ENCODE measurements at regions not wholly inside any gene's neighbourhood (a gene's known extent, or its start where the extent isn't known, plus 50 kb on each side); places are given as distances from the start of the nearest gene placed in this dataset.

- Histone ChIP-seq H2BK5ac (ENCODE audit: insufficient read length, low read length) (no peak overlapping the region), H3T11ph (ENCODE audit: low read length) (no peak overlapping the region), H3K4me1 (ENCODE audit: insufficient read depth, low read length) (no peaks in the 10 kb centered on the region), H3K14ac (ENCODE audit: insufficient read depth, low read length) (no peak overlapping the region), H3K4ac (ENCODE audit: low read depth, low read length) (no peak overlapping the region), H2BK12ac (ENCODE audit: insufficient read length, low read depth, low read length) (no peak overlapping the region), H3K79me2 (ENCODE audit: insufficient read depth, low read length) (no peaks in the 10 kb centered on the region), H4K20me1 (ENCODE audit: control insufficient read depth, insufficient read depth, insufficient read length) (no peaks in the 10 kb centered on the region), H3K4me2 (ENCODE audit: insufficient read depth, insufficient read length, low read length) (no peak overlapping the region), H4K91ac (ENCODE audit: insufficient read length, low read depth, low read length) (no peak overlapping the region), H2BK15ac (ENCODE audit: low read depth, low read length) (no peak overlapping the region), H2BK120ac (ENCODE audit: low read depth, low read length, poor library complexity, severe bottlenecking) (no peak overlapping the region), H2BK20ac (ENCODE audit: low read depth, low read length, poor library complexity, severe bottlenecking) (no peak overlapping the region), H3K9ac (ENCODE audit: extremely low read depth, insufficient read length, low read length) (no peak overlapping the region), H3K23ac (ENCODE audit: insufficient read length, low read depth, low read length) (no peak overlapping the region), H2AK5ac (ENCODE audit: insufficient read length, low read length) (no peak overlapping the region), H2AFZ (ENCODE audit: low read length) (no peak overlapping the region), H3K27ac (ENCODE audit: insufficient read length, low read depth, low read length) (no peak overlapping the region), H3K9me3 (ENCODE audit: control insufficient read depth, low read depth, low read length) (no peaks in the 10 kb centered on the region), H3K79me1 (ENCODE audit: insufficient read depth, low read depth, low read length, poor library complexity, severe bottlenecking) (no peaks in the 10 kb centered on the region), H4K5ac (ENCODE audit: insufficient read length, low read depth, low read length) (no peak overlapping the region), H3K18ac (ENCODE audit: insufficient read length, low read depth, low read length) (no peak overlapping the region), H3K27me3 (ENCODE audit: insufficient read depth, low read length) (no peaks in the 10 kb centered on the region), H4K8ac (replicated peaks; ENCODE audit: insufficient read length, low read depth, low read length) (no peak overlapping the region), H3K56ac (ENCODE audit: insufficient read length, low read depth, low read length) (no peak overlapping the region), H3K23me2 (ENCODE audit: insufficient read length, low read depth, low read length, poor library complexity, severe bottlenecking) (no peaks in the 10 kb centered on the region)
- H3K27ac Mint-ChIP-seq: no peak overlapping the region
- no CpG with 5 or more reads among the region's 12 CpGs for WGBS (ENCODE audit: extremely low coverage, insufficient read length, low lambda C conversion rate)
- TF ChIP-seq CTCF (conservative IDR thresholded peaks at IDR 0.05): no peak
- H3K36me3 Mint-ChIP-seq (ENCODE audit: insufficient read depth in 1 of 3, low read depth in 3 of 3): no peaks in the 10 kb centered on the region; a peak in 1 of 7 replicates
- H3K4me3 Mint-ChIP-seq: no peak overlapping the region
- no peaks in the 10 kb centered on the region for H3K9me3 Mint-ChIP-seq
- no peak for DNase-seq
- H3K27me3 Mint-ChIP-seq (ENCODE audit: low read depth): no peaks in the 10 kb centered on the region
- H3K4me1 Mint-ChIP-seq: peaks cover 3 to 6% of the 10 kb centered on the region in 2 experiments; a peak in 1 of 4 replicates
These were observed 264.2 kb downstream of the ADAMTS20 start for GRCh38 chr12:43287706-43288383.
